Muscle layer of duodenum (tissue), 2 donors: ENCODE measurements at regions not wholly inside any gene's neighbourhood (a gene's known extent, or its start where the extent isn't known, plus 50 kb on each side); places are given as distances from the start of the nearest gene placed in this dataset.
A peak's percentile ranks its signal among the peaks of the same experiment; 100 is the strongest.

Source experiments
- H3K27ac ChIP-seq: one replicate; pipeline ENCODE4 v1.7.0; 2013; ENCODE audit warnings: mild to moderate bottlenecking, low read length
- H3K27me3 ChIP-seq: one replicate; pipeline ENCODE4 v1.7.0; 2013; ENCODE audit warnings: low read depth, mild to moderate bottlenecking, control low read depth, low read length
- H3K36me3 ChIP-seq, 2 donors: one replicate each; pipeline ENCODE4 v1.7.0; 2013; ENCODE audit warnings: low read length in 2 of 2, control low read depth in 1 of 2, mild to moderate bottlenecking in 1 of 2; ENCODE audit not compliant: insufficient read depth in 2 of 2, control insufficient read depth in 1 of 2
- H3K4me1 ChIP-seq, 2 donors: one replicate each; pipeline ENCODE4 v1.7.0; 2013; ENCODE audit warnings: low read length in 2 of 2, mild to moderate bottlenecking in 2 of 2, control low read depth in 1 of 2, moderate library complexity in 1 of 2; ENCODE audit not compliant: insufficient read depth in 2 of 2, control insufficient read depth in 1 of 2
- H3K4me3 ChIP-seq, 2 donors: one replicate each; pipeline ENCODE4 v1.7.0; 2013; ENCODE audit warnings: low read length in 2 of 2, low read depth in 1 of 2, mild to moderate bottlenecking in 1 of 2
- H3K9me3 ChIP-seq, 2 donors: one replicate each; pipeline ENCODE4 v1.7.0; 2013; ENCODE audit warnings: low read length in 2 of 2, control low read depth in 1 of 2, mild to moderate bottlenecking in 1 of 2; ENCODE audit not compliant: control insufficient read depth in 1 of 2
- donor health status: healthy.

- H3K4me1 ChIP-seq: no peaks in the 10 kb centered on the region
- H3K9me3 ChIP-seq: no peaks in the 10 kb centered on the region
- no peaks in the 10 kb centered on the region for H3K36me3 ChIP-seq
- no peak overlapping the region for H3K4me3 ChIP-seq
- no peaks in the 10 kb centered on the region for H3K27me3 ChIP-seq
- H3K27ac ChIP-seq: no peak overlapping the region
These were observed 136.5 kb downstream of the NR4A2 start for GRCh38 chr2:156196031-156196430.

- no peak overlapping the region for H3K4me3 ChIP-seq
- no peaks in the 10 kb centered on the region for H3K36me3 ChIP-seq
- H3K27me3 ChIP-seq: no peaks in the 10 kb centered on the region
- H3K4me1 ChIP-seq: no peaks in the 10 kb centered on the region
- no peaks in the 10 kb centered on the region for H3K9me3 ChIP-seq
- H3K27ac ChIP-seq: no peak overlapping the region
These were observed 140.1 kb downstream of the NR4A2 start for GRCh38 chr2:156192468-156192867.

GRCh38 chr2:156191527-156191926 lies 141.0 kb downstream of the NR4A2 start:
- Histone ChIP-seq H3K27ac (no peak overlapping the region), H3K27me3 (no peaks in the 10 kb centered on the region), H3K36me3 (no peaks in the 10 kb centered on the region), H3K4me3 (no peak overlapping the region), H3K9me3 (no peaks in the 10 kb centered on the region), H3K4me1 (no peaks in the 10 kb centered on the region)

- no peaks in the 10 kb centered on the region for H3K27me3 ChIP-seq
- H3K9me3 ChIP-seq: no peaks in the 10 kb centered on the region
- no peaks in the 10 kb centered on the region for H3K4me1 ChIP-seq
- no peaks in the 10 kb centered on the region for H3K36me3 ChIP-seq
- no peak overlapping the region for H3K4me3 ChIP-seq
- no peak overlapping the region for H3K27ac ChIP-seq
These were observed 142.0 kb downstream of the NR4A2 start for GRCh38 chr2:156190517-156190916.

GRCh38 chr2:156189584-156189983 lies 142.9 kb downstream of the NR4A2 start:
- H3K27me3 ChIP-seq: no peaks in the 10 kb centered on the region
- H3K36me3 ChIP-seq: no peaks in the 10 kb centered on the region
- no peak overlapping the region for H3K4me3 ChIP-seq
- H3K27ac ChIP-seq: peak overlapping the region; percentile 43
- no peaks in the 10 kb centered on the region for H3K9me3 ChIP-seq
- no peaks in the 10 kb centered on the region for H3K4me1 ChIP-seq

- Histone ChIP-seq H3K4me3 (no peak overlapping the region), H3K36me3 (no peaks in the 10 kb centered on the region), H3K27me3 (no peaks in the 10 kb centered on the region), H3K27ac (peak overlapping the region; percentile 43), H3K4me1 (no peaks in the 10 kb centered on the region), H3K9me3 (no peaks in the 10 kb centered on the region)
These were observed 143.4 kb downstream of the NR4A2 start for GRCh38 chr2:156189143-156189542.

GRCh38 chr2:156182132-156182531 lies 150.4 kb downstream of the NR4A2 start:
- no peaks in the 10 kb centered on the region for H3K36me3 ChIP-seq
- no peaks in the 10 kb centered on the region for H3K27me3 ChIP-seq
- no peaks in the 10 kb centered on the region for H3K4me1 ChIP-seq
- no peaks in the 10 kb centered on the region for H3K9me3 ChIP-seq
- no peak overlapping the region for H3K4me3 ChIP-seq
- H3K27ac ChIP-seq: peak overlapping the region; percentile 57

GRCh38 chr2:156181208-156181607 lies 151.3 kb downstream of the NR4A2 start:
- H3K4me1 ChIP-seq: no peaks in the 10 kb centered on the region
- H3K36me3 ChIP-seq: no peaks in the 10 kb centered on the region
- no peaks in the 10 kb centered on the region for H3K9me3 ChIP-seq
- H3K27me3 ChIP-seq: no peaks in the 10 kb centered on the region
- H3K27ac ChIP-seq: peak overlapping the region; percentile 56
- H3K4me3 ChIP-seq: no peak overlapping the region

- Histone ChIP-seq H3K4me3 (no peak overlapping the region), H3K36me3 (no peaks in the 10 kb centered on the region), H3K4me1 (no peaks in the 10 kb centered on the region), H3K9me3 (no peaks in the 10 kb centered on the region), H3K27ac (no peak overlapping the region), H3K27me3 (no peaks in the 10 kb centered on the region)
These were observed 154.9 kb downstream of the NR4A2 start for GRCh38 chr2:156177654-156178053.

GRCh38 chr2:156175946-156176345 lies 156.6 kb downstream of the NR4A2 start:
- Histone ChIP-seq H3K4me3 (no peak overlapping the region), H3K4me1 (no peaks in the 10 kb centered on the region), H3K9me3 (no peaks in the 10 kb centered on the region), H3K36me3 (no peaks in the 10 kb centered on the region), H3K27me3 (no peaks in the 10 kb centered on the region), H3K27ac (no peak overlapping the region)

- Histone ChIP-seq H3K4me1 (no peaks in the 10 kb centered on the region), H3K27ac (no peak overlapping the region), H3K4me3 (no peak overlapping the region), H3K27me3 (no peaks in the 10 kb centered on the region), H3K9me3 (no peaks in the 10 kb centered on the region), H3K36me3 (no peaks in the 10 kb centered on the region)
These were observed 161.6 kb downstream of the NR4A2 start for GRCh38 chr2:156170929-156171328.

- Histone ChIP-seq H3K4me1 (no peaks in the 10 kb centered on the region), H3K9me3 (no peaks in the 10 kb centered on the region), H3K36me3 (no peaks in the 10 kb centered on the region), H3K27ac (no peak overlapping the region), H3K27me3 (no peaks in the 10 kb centered on the region), H3K4me3 (no peak overlapping the region)
These were observed 166.8 kb downstream of the NR4A2 start for GRCh38 chr2:156165742-156166141.
